ENCODE measurements at regions not wholly inside any gene's neighbourhood (a gene's known extent, or its start where the extent isn't known, plus 50 kb on each side); places are given as distances from the start of the nearest gene placed in this dataset.

- no peak for DNase-seq (ENCODE audit: insufficient read length, low spot score, missing footprints)
- H2AFZ ChIP-seq (ENCODE audit: low read length): no peak overlapping the region
- TF ChIP-seq, protein P1, sequence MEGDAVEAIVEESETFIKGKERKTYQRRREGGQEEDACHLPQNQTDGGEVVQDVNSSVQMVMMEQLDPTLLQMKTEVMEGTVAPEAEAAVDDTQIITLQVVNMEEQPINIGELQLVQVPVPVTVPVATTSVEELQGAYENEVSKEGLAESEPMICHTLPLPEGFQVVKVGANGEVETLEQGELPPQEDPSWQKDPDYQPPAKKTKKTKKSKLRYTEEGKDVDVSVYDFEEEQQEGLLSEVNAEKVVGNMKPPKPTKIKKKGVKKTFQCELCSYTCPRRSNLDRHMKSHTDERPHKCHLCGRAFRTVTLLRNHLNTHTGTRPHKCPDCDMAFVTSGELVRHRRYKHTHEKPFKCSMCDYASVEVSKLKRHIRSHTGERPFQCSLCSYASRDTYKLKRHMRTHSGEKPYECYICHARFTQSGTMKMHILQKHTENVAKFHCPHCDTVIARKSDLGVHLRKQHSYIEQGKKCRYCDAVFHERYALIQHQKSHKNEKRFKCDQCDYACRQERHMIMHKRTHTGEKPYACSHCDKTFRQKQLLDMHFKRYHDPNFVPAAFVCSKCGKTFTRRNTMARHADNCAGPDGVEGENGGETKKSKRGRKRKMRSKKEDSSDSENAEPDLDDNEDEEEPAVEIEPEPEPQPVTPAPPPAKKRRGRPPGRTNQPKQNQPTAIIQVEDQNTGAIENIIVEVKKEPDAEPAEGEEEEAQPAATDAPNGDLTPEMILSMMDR (IDR thresholded peaks at IDR 0.05; ENCODE audit: extremely low read depth, low read depth, low read length): no peak
- no peaks in the 10 kb centered on the region for H3K27me3 ChIP-seq (ENCODE audit: insufficient read depth, low read length)
- H3K4me1 ChIP-seq (ENCODE audit: insufficient read depth, low read length): peaks cover 19% of the 10 kb centered on the region
- no peak overlapping the region for H3K4me3 ChIP-seq (ENCODE audit: insufficient read depth, low read length)
- no peak overlapping the region for H3K27ac ChIP-seq (ENCODE audit: low read depth, low read length)
- H3K4me2 ChIP-seq (ENCODE audit: insufficient read depth, low read length): no peak overlapping the region
- no peaks in the 10 kb centered on the region for H3K36me3 ChIP-seq (ENCODE audit: insufficient read depth, low read length)
- no peaks in the 10 kb centered on the region for H3K9me3 ChIP-seq (ENCODE audit: low read depth, low read length)
- no peaks in the 10 kb centered on the region for H4K20me1 ChIP-seq (ENCODE audit: insufficient read depth, low read length)
- H3K79me2 ChIP-seq (ENCODE audit: insufficient read depth, low read length): no peaks in the 10 kb centered on the region
These were observed 55.0 kb downstream of the TMEM30B start for GRCh38 chr14:61226015-61226654.

GRCh38 chr14:61225344-61225743, 55.8 kb downstream of the TMEM30B start:
- Histone ChIP-seq H2AFZ (ENCODE audit: low read length) (peak overlapping the region; percentile 69), H3K27ac (ENCODE audit: low read depth, low read length) (no peak overlapping the region), H3K4me1 (ENCODE audit: insufficient read depth, low read length) (peaks cover 19% of the 10 kb centered on the region), H3K4me3 (ENCODE audit: insufficient read depth, low read length) (no peak overlapping the region), H3K36me3 (ENCODE audit: insufficient read depth, low read length) (no peaks in the 10 kb centered on the region), H3K9me3 (ENCODE audit: low read depth, low read length) (no peaks in the 10 kb centered on the region), H3K4me2 (ENCODE audit: insufficient read depth, low read length) (no peak overlapping the region), H3K27me3 (ENCODE audit: insufficient read depth, low read length) (no peaks in the 10 kb centered on the region), H3K79me2 (ENCODE audit: insufficient read depth, low read length) (no peaks in the 10 kb centered on the region), H4K20me1 (ENCODE audit: insufficient read depth, low read length) (no peaks in the 10 kb centered on the region)
- DNase-seq (ENCODE audit: insufficient read length, low spot score, missing footprints): no peak
- TF ChIP-seq, protein P1 (IDR thresholded peaks at IDR 0.05; ENCODE audit: extremely low read depth, low read depth, low read length): no peak

GRCh38 chr14:61223552-61223951, 57.6 kb downstream of the TMEM30B start:
- no peaks in the 10 kb centered on the region for H3K36me3 ChIP-seq (ENCODE audit: insufficient read depth, low read length)
- TF ChIP-seq, protein P1 (IDR thresholded peaks at IDR 0.05; ENCODE audit: extremely low read depth, low read depth, low read length): no peak
- no peak overlapping the region for H3K4me3 ChIP-seq (ENCODE audit: insufficient read depth, low read length)
- peaks cover 33% of the 10 kb centered on the region for H3K4me1 ChIP-seq (ENCODE audit: insufficient read depth, low read length)
- no peak overlapping the region for H3K27ac ChIP-seq (ENCODE audit: low read depth, low read length)
- no peaks in the 10 kb centered on the region for H4K20me1 ChIP-seq (ENCODE audit: insufficient read depth, low read length)
- H3K4me2 ChIP-seq (ENCODE audit: insufficient read depth, low read length): no peak overlapping the region
- H2AFZ ChIP-seq (ENCODE audit: low read length): no peak overlapping the region
- no peak for DNase-seq (ENCODE audit: insufficient read length, low spot score, missing footprints)
- H3K27me3 ChIP-seq (ENCODE audit: insufficient read depth, low read length): no peaks in the 10 kb centered on the region
- H3K9me3 ChIP-seq (ENCODE audit: low read depth, low read length): no peaks in the 10 kb centered on the region
- no peaks in the 10 kb centered on the region for H3K79me2 ChIP-seq (ENCODE audit: insufficient read depth, low read length)

DNA sequence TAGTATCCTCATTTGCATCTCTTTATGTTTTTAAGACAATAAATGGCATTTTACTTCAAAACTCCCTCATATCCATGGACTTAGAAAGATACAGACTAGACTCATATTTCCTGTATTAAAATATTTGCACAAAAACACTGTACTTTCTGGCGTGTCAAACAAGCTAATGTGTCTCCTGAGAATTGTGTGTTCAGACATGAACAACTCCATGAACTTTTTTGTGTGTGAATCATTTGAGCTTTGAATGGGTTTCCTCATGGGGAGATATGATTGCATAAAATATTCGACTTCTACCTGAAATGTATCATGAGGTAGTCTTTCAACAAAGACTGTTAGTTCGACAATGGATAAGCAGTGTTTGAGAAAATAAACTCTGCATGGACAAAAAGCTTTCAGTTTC, 58.8 kb downstream of the TMEM30B start:
- H3K4me2 ChIP-seq (ENCODE audit: insufficient read depth, low read length): no peak overlapping the region
- TF ChIP-seq, protein P1 (IDR thresholded peaks at IDR 0.05; ENCODE audit: extremely low read depth, low read depth, low read length): no peak
- H3K27me3 ChIP-seq (ENCODE audit: insufficient read depth, low read length): no peaks in the 10 kb centered on the region
- H3K36me3 ChIP-seq (ENCODE audit: insufficient read depth, low read length): no peaks in the 10 kb centered on the region
- H3K4me3 ChIP-seq (ENCODE audit: insufficient read depth, low read length): no peak overlapping the region
- H3K9me3 ChIP-seq (ENCODE audit: low read depth, low read length): no peaks in the 10 kb centered on the region
- DNase-seq (ENCODE audit: insufficient read length, low spot score, missing footprints): no peak
- H4K20me1 ChIP-seq (ENCODE audit: insufficient read depth, low read length): no peaks in the 10 kb centered on the region
- no peaks in the 10 kb centered on the region for H3K79me2 ChIP-seq (ENCODE audit: insufficient read depth, low read length)
- no peak overlapping the region for H2AFZ ChIP-seq (ENCODE audit: low read length)
- no peak overlapping the region for H3K27ac ChIP-seq (ENCODE audit: low read depth, low read length)
- H3K4me1 ChIP-seq (ENCODE audit: insufficient read depth, low read length): peaks cover 33% of the 10 kb centered on the region
